Activated naive CD8-positive, alpha-beta T cell treated with anti-CD3 and anti-CD28 coated beads, Interleukin-2, amount 50 U/mL, for 24 hours (primary cell): ENCODE measurements at regions not wholly inside any gene's neighbourhood (a gene's known extent, or its start where the extent isn't known, plus 50 kb on each side); places are given as distances from the start of the nearest gene placed in this dataset.

Source experiments
- ATAC-seq: fragments of 150-1000 bp; cut with Tn5 transposase; one replicate; pipeline ENCODE4 v1.10.0; 2021
- DNase-seq: peaks from one replicate; pipeline ENCODE4 v3.0.0; 2021
- H3K27ac Mint-ChIP-seq: one replicate; pipeline ENCODE4 v1.8.0; 2021; ENCODE audit warnings: mild to moderate bottlenecking, mixed read lengths
- H3K27me3 Mint-ChIP-seq: one replicate; pipeline ENCODE4 v1.8.0; 2021; ENCODE audit warnings: mixed read lengths
- H3K36me3 Mint-ChIP-seq: one replicate; pipeline ENCODE4 v1.8.0; 2021; ENCODE audit warnings: low read depth, mixed read lengths
- H3K4me1 Mint-ChIP-seq: one replicate; pipeline ENCODE4 v1.8.0; 2021; ENCODE audit warnings: mixed read lengths
- H3K4me3 Mint-ChIP-seq: one replicate; pipeline ENCODE4 v1.8.0; 2021; ENCODE audit warnings: mild to moderate bottlenecking, moderate library complexity, mixed read lengths
- H3K9me3 Mint-ChIP-seq: one replicate; pipeline ENCODE4 v1.8.0; 2021; ENCODE audit warnings: mixed read lengths

- DNase-seq (no peak), ATAC-seq (no peak)
- H3K4me3 Mint-ChIP-seq, result no peak overlapping the region
- H3K27me3 Mint-ChIP-seq, result no peaks in the 10 kb centered on the region
- no peaks in the 10 kb centered on the region for H3K9me3 Mint-ChIP-seq
- H3K27ac Mint-ChIP-seq, result no peak overlapping the region
- H3K4me1 Mint-ChIP-seq, result peaks cover 58% of the 10 kb centered on the region
- peaks cover 12% of the 10 kb centered on the region for H3K36me3 Mint-ChIP-seq
Observed at GRCh38 chr12:124497039-124497438, 70.4 kb downstream of the NCOR2 start.

GRCh38 chr12:124496584-124496983, 70.8 kb downstream of the NCOR2 start:
- no peaks in the 10 kb centered on the region for H3K9me3 Mint-ChIP-seq
- H3K36me3 Mint-ChIP-seq, result peaks cover 12% of the 10 kb centered on the region
- no peak overlapping the region for H3K4me3 Mint-ChIP-seq
- H3K4me1 Mint-ChIP-seq, result peaks cover 60% of the 10 kb centered on the region
- ATAC-seq (no peak), DNase-seq (no peak)
- H3K27ac Mint-ChIP-seq, result no peak overlapping the region
- no peaks in the 10 kb centered on the region for H3K27me3 Mint-ChIP-seq

DNA sequence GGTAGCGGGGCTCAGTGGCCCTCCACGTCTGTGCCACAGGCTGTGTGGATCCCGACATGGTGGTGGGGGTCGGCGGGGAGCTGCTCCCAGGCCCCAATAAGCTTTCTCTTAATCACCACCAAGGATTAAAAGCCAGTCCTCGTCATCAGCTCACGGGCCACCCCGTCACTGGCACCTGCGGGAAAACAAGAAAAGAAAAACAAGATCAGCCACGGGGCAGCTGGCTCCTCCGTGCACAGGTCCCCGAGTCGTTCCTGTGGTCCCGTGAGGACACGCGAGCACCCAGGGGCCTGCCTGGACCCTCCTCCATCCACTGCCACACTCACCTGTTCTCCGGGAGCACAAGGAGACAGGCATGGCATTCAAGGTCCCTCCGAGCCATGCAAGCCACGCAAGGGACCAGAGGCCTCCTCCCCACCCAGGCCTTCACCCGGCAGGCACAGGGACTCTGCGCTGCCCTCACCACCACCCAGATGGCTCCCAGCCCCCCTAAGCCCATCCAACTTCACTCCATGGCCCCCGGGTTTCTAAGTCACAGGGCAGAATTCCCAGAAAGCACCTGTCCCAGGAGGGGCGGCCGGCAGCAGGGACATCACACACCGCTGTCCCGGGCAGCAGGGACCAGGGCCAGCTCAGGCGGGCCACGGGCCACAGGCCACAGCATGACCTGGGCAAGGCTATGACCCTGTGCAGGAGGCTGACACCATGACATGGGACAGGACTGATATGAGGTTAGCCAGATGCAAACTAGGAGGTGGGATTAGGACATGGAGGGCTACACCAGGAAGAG, 72.0 kb downstream of the NCOR2 start:
- DNase-seq (no peak), ATAC-seq (no peak)
- Mint-ChIP-seq H3K4me1 (peaks cover 60% of the 10 kb centered on the region), H3K27me3 (no peaks in the 10 kb centered on the region), H3K27ac (peak overlapping the region; percentile 18), H3K4me3 (no peak overlapping the region), H3K9me3 (no peaks in the 10 kb centered on the region), H3K36me3 (peaks cover 12% of the 10 kb centered on the region)

- no peak for DNase-seq
- ATAC-seq, result no peak
- Mint-ChIP-seq H3K9me3 (no peaks in the 10 kb centered on the region), H3K4me3 (no peak overlapping the region), H3K4me1 (peaks cover 59% of the 10 kb centered on the region), H3K27me3 (no peaks in the 10 kb centered on the region), H3K36me3 (peaks cover 12% of the 10 kb centered on the region), H3K27ac (peak overlapping the region; percentile 18)
Observed at GRCh38 chr12:124494751-124495129, 72.7 kb downstream of the NCOR2 start.

- H3K27me3 Mint-ChIP-seq, result no peaks in the 10 kb centered on the region
- peak overlapping the region; percentile 54 for H3K4me3 Mint-ChIP-seq
- H3K27ac Mint-ChIP-seq, result peak overlapping the region; percentile 91
- DNase-seq, result peak; percentile 76
- H3K9me3 Mint-ChIP-seq, result no peaks in the 10 kb centered on the region
- peaks cover 12% of the 10 kb centered on the region for H3K36me3 Mint-ChIP-seq
- peaks cover 54% of the 10 kb centered on the region for H3K4me1 Mint-ChIP-seq
- peak; percentile 99 for ATAC-seq
Observed at GRCh38 chr12:124493809-124494750, 73.3 kb downstream of the NCOR2 start.

GRCh38 chr12:124492879-124493808, 74.3 kb downstream of the NCOR2 start:
- no peak for ATAC-seq
- Mint-ChIP-seq H3K9me3 (no peaks in the 10 kb centered on the region), H3K27me3 (no peaks in the 10 kb centered on the region), H3K4me1 (peaks cover 46% of the 10 kb centered on the region), H3K36me3 (peaks cover 9% of the 10 kb centered on the region), H3K4me3 (peak overlapping the region; percentile 38), H3K27ac (peak overlapping the region; percentile 91)
- DNase-seq, result no peak

GRCh38 chr12:124491856-124492420, 75.5 kb downstream of the NCOR2 start:
- no peak overlapping the region for H3K27ac Mint-ChIP-seq
- DNase-seq (no peak), ATAC-seq (no peak)
- H3K9me3 Mint-ChIP-seq, result no peaks in the 10 kb centered on the region
- H3K27me3 Mint-ChIP-seq, result no peaks in the 10 kb centered on the region
- peaks cover 11% of the 10 kb centered on the region for H3K36me3 Mint-ChIP-seq
- no peak overlapping the region for H3K4me3 Mint-ChIP-seq
- peaks cover 41% of the 10 kb centered on the region for H3K4me1 Mint-ChIP-seq

DNA sequence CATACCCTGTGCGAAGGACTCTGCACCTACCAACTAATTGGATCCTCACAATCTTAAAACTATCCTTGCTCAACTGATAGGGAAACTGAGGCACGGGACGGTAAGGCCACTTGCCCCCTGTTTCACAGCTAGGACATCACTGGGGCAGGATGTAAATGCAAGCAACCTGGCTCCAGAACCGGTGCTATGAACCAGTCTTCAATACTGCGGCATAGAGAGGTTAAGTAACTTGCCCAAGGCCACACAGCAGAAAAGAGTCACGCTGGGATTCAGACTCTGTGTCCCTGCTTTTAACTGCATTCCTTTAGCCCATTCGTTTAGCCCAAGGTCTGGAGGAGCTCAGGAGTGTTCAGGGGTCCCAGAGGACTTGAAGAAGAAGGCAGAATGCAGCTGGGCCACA, 76.1 kb downstream of the NCOR2 start:
- Mint-ChIP-seq H3K9me3 (no peaks in the 10 kb centered on the region), H3K4me1 (peaks cover 41% of the 10 kb centered on the region), H3K27me3 (no peaks in the 10 kb centered on the region), H3K36me3 (peaks cover 11% of the 10 kb centered on the region), H3K27ac (no peak overlapping the region), H3K4me3 (no peak overlapping the region)
- DNase-seq (no peak), ATAC-seq (no peak)

GRCh38 chr12:124490584-124491305, 76.7 kb downstream of the NCOR2 start:
- Mint-ChIP-seq H3K27ac (no peak overlapping the region), H3K27me3 (no peaks in the 10 kb centered on the region), H3K4me3 (no peak overlapping the region), H3K9me3 (no peaks in the 10 kb centered on the region), H3K4me1 (peaks cover 40% of the 10 kb centered on the region), H3K36me3 (peaks cover 14% of the 10 kb centered on the region)
- DNase-seq (no peak), ATAC-seq (no peak)

GRCh38 chr12:124489915-124490583, 77.4 kb downstream of the NCOR2 start:
- Mint-ChIP-seq H3K4me3 (no peak overlapping the region), H3K27me3 (no peaks in the 10 kb centered on the region), H3K9me3 (no peaks in the 10 kb centered on the region), H3K4me1 (peaks cover 37% of the 10 kb centered on the region), H3K27ac (no peak overlapping the region), H3K36me3 (peaks cover 15% of the 10 kb centered on the region)
- DNase-seq (no peak), ATAC-seq (no peak)

GRCh38 chr12:124489220-124489619, 78.2 kb downstream of the NCOR2 start:
- no peak for ATAC-seq
- H3K4me1 Mint-ChIP-seq, result peaks cover 34% of the 10 kb centered on the region
- H3K36me3 Mint-ChIP-seq, result peaks cover 21% of the 10 kb centered on the region
- H3K27ac Mint-ChIP-seq, result no peak overlapping the region
- no peaks in the 10 kb centered on the region for H3K9me3 Mint-ChIP-seq
- H3K4me3 Mint-ChIP-seq, result no peak overlapping the region
- no peak for DNase-seq
- H3K27me3 Mint-ChIP-seq, result no peaks in the 10 kb centered on the region

- no peak for DNase-seq
- Mint-ChIP-seq H3K4me1 (peaks cover 30% of the 10 kb centered on the region), H3K36me3 (peaks cover 14% of the 10 kb centered on the region), H3K4me3 (no peak overlapping the region), H3K27me3 (no peaks in the 10 kb centered on the region), H3K9me3 (no peaks in the 10 kb centered on the region), H3K27ac (no peak overlapping the region)
- no peak for ATAC-seq
Observed at GRCh38 chr12:124488520-124488919, 78.9 kb downstream of the NCOR2 start.

DNA sequence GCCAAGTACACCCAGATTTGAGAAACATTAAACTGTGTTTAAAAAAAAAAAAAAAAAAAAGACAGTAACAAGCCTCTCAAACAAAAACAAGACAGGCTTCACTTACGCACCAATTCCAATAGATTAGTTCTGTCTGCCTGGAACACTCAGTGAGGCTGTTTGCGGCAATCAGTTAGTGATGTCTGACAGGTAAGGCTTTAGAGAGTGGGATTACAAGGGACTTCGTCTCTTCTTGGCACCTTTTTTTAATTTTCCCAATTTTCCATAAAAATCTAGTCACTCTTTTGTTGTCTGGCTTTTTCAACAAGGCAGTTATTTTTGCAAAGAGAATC, 79.6 kb downstream of the NCOR2 start:
- peaks cover 12% of the 10 kb centered on the region for H3K36me3 Mint-ChIP-seq
- H3K27ac Mint-ChIP-seq, result no peak overlapping the region
- no peak overlapping the region for H3K4me3 Mint-ChIP-seq

More for the DNA sequence above, 79.6 kb downstream of the NCOR2 start:
- H3K27me3 Mint-ChIP-seq, result no peaks in the 10 kb centered on the region
- no peak for DNase-seq
- ATAC-seq, result no peak
- no peaks in the 10 kb centered on the region for H3K9me3 Mint-ChIP-seq
- H3K4me1 Mint-ChIP-seq, result peaks cover 23% of the 10 kb centered on the region
